Retinal pigment epithelial cell (primary cell): ENCODE measurements at regions not wholly inside any gene's neighbourhood (a gene's known extent, or its start where the extent isn't known, plus 50 kb on each side); places are given as distances from the start of the nearest gene placed in this dataset.
A peak's percentile ranks its signal among the peaks of the same experiment; 100 is the strongest.

Source experiments
- DNase-seq: peaks from one replicate; pipeline ENCODE4 v3.0.0-alpha.2; 2010; ENCODE audit warnings: low read depth
- H3K4me3 ChIP-seq: 2 replicates; pipeline ENCODE4 v1.5.1; 2011; ENCODE audit warnings: mild to moderate bottlenecking, low read length, control low read depth, moderate library complexity
- TF ChIP-seq, protein P1 (sequence below): conservative IDR thresholded peaks from 2 replicates; pipeline ENCODE4 v1.5.1; 2011; ENCODE audit warnings: low read depth, low read length, control low read depth, inconsistent platforms

DNA sequence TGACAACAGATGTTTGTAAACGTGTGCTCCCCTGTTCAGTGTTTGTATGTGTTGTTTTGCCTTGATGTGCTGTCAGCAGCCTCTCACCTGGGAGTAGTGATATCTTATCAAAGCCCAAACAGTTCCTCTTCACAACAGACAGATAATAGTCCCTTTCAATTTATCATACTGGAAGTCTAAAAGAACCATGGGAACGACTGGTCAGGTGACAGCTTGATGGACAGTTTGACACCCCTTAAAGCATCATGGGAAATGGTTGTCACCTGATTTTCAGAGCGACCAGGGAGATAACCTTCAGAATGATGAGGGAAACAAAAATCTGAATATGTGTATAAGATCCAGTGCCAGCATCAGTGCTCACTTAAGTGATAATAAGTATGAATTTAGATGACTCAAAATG is 146.3 kb upstream of the SOX2 start:
- DNase-seq, result no peak
- H3K4me3 ChIP-seq, result no peak overlapping the region
- TF ChIP-seq, protein P1, sequence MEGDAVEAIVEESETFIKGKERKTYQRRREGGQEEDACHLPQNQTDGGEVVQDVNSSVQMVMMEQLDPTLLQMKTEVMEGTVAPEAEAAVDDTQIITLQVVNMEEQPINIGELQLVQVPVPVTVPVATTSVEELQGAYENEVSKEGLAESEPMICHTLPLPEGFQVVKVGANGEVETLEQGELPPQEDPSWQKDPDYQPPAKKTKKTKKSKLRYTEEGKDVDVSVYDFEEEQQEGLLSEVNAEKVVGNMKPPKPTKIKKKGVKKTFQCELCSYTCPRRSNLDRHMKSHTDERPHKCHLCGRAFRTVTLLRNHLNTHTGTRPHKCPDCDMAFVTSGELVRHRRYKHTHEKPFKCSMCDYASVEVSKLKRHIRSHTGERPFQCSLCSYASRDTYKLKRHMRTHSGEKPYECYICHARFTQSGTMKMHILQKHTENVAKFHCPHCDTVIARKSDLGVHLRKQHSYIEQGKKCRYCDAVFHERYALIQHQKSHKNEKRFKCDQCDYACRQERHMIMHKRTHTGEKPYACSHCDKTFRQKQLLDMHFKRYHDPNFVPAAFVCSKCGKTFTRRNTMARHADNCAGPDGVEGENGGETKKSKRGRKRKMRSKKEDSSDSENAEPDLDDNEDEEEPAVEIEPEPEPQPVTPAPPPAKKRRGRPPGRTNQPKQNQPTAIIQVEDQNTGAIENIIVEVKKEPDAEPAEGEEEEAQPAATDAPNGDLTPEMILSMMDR, result no peak

DNA sequence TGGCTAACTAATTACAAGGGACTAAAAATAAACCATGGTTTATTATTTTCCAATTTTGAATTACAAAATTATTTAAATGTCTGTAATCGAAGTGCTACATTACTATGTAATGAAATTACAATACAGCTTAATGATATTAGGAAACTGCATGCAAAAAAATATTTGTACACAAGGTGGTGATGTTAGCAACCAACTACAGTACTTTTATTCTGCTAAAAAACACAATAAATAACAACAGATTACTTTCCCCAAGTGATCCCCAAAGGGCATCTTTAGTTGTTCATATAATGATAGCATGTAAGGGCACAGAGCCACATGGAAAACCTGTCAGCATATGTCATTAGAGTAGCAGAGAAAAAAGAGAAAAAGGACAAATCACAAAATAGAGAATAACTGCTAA is 147.5 kb upstream of the SOX2 start:
- DNase-seq, result no peak
- H3K4me3 ChIP-seq, result no peak overlapping the region

DNA sequence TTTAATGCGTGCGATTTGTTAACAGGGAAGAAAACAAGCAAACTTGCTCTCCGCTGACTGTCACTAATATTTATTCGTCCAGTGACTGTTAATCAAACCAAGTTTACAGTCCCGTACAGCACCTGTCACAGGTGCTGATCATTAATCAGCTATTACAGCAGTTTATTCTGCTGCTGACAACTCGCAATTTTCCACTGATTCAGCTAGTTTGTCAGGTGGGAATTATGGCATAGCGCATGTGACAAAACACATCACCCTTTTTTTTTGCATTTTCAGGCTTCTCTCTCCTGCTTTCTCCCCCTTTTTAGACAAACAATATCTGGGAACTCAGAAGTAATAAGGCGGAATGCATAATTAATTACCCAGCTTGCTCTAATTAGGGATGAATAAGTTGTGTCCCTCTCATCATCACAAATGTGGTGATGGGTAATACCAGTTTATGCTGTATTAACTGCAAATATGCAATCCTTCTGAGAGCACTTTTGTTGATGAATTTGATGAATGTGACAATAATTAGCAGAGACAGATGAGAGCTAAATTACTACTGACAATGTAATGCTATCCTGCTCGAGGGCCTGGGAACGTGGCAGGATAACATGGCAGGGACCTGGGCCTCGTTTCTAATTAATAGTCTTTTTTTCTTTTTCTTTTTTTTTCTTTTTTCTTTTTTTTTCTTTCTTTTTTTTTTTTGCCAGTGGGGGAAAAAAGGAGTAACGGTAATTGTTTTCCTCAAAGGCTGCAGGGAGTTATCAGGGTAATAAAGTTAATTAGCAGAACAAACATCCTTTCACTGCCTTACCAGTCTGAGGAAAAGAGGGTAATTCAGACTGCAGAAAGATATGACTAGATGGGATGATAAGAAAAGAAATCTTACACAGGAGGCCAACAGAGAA is 150.3 kb upstream of the SOX2 start:
- DNase-seq, result no peak
- H3K4me3 ChIP-seq, result no peak overlapping the region
- TF ChIP-seq, protein P1, result no peak

More for the DNA sequence above, 147.5 kb upstream of the SOX2 start:
- TF ChIP-seq, protein P1, result no peak

DNA sequence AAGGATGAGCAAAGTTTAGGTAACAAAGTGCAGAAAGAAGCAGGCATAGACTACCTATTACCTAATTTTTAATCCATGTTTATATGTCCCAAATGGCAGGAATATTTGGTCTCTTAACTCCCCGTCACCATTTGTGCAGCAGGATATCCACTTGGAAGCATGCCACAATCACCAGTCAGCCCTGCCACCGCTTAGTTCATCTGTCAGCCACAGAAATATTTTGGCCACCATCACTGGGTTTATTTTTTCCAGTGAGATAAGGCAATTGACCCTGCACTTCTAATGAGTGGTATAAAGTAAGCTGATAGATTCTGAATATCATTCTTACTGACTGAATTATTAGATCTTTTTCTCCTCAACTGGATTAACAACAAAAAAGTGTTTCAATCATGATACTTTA is 152.9 kb upstream of the SOX2 start:
- H3K4me3 ChIP-seq, result no peak overlapping the region
- TF ChIP-seq, protein P1, result no peak
- DNase-seq, result peak; percentile 9

- no peak overlapping the region for H3K4me3 ChIP-seq
- no peak for DNase-seq
- TF ChIP-seq, protein P1, result no peak
Measured at GRCh38 chr3:181555681-181556080, 156.0 kb upstream of the SOX2 start.

DNA sequence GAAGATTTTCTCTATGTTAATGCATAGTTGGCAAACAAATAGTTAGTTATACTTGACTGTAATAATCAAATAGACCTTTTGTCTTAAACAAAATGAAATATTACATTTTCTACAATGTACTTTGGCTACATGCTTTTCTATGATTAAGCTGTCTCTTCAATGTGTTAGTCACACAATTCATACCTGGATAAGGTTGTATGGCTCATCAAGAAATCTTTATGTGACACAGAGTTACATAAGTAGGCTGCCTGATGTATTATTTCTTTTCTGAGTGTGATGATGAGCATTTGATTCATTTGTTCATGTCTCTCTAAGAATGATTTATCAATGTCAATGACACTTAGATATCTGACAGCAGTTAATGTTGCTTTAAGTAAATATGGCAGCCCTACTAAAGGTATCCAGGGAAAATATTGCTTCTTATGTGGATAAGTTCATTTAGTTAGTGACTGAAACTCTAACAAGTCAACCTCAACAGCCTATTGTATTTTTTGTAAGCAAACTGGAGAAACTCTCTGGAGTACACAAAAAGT is 157.4 kb upstream of the SOX2 start:
- no peak for DNase-seq
- TF ChIP-seq, protein P1, result no peak

DNA sequence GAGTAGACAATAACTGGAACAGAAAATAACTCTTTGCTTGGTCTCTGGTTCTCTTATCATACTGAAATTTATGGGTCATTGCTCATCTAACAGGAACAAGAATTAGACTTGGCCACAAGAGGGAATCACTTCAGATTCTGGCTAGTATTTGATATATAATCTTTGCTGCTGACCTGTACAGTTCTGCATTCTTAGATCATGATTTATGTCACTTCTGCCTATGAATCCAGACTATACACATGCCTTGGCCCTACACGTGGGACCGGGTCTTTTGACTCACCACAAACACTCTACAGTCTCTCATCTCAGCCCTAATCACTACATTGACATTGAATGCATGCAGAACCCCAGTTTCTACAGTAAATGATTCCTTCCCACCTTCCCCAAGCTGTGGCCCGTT is 162.5 kb upstream of the SOX2 start:
- H3K4me3 ChIP-seq, result no peak overlapping the region
- DNase-seq, result peak; percentile 2
- TF ChIP-seq, protein P1, result no peak

More for the DNA sequence above, 157.4 kb upstream of the SOX2 start:
- no peak overlapping the region for H3K4me3 ChIP-seq
